Activated CD8-positive, alpha-beta memory T cell treated with anti-CD3 and anti-CD28 coated beads, Interleukin-2, amount 10 ng/mL, durations not matched to agents 7 days and 5 days (primary cell): ENCODE measurements at regions not wholly inside any gene's neighbourhood (a gene's known extent, or its start where the extent isn't known, plus 50 kb on each side); places are given as distances from the start of the nearest gene placed in this dataset.
"Not testable (repeated sequence)": the region's sequence is repeated elsewhere in the genome, so short reads cannot be mapped to it uniquely, and the experiment has no call there.

Source experiments
- ATAC-seq: fragments of 150-1000 bp; cut with Tn5 transposase; one replicate; pipeline ENCODE4 v1.10.0; 2021; ENCODE audit warnings: moderate library complexity
- CTCF ChIA-PET: fragments of 350-600 bp; sonication (Branson Sonifier 250); formaldehyde crosslinking; loops from one replicate; lab custom pipeline; 2021; ENCODE audit warnings: antibody characterized with exemption; lab: Charles Lee
- DNase-seq: peaks from one replicate; pipeline ENCODE4 v3.0.0-alpha.2; 2020
- H3K27ac Mint-ChIP-seq: one replicate; pipeline ENCODE4 v1.8.0; 2021; ENCODE audit warnings: mild to moderate bottlenecking, mixed read lengths
- H3K27me3 Mint-ChIP-seq: one replicate; pipeline ENCODE4 v1.8.0; 2021; ENCODE audit warnings: mixed read lengths
- H3K36me3 Mint-ChIP-seq: one replicate; pipeline ENCODE4 v1.8.0; 2021; ENCODE audit warnings: mild to moderate bottlenecking, mixed read lengths
- H3K4me1 Mint-ChIP-seq: one replicate; pipeline ENCODE4 v1.8.0; 2021; ENCODE audit warnings: mixed read lengths
- H3K4me3 Mint-ChIP-seq: one replicate; pipeline ENCODE4 v1.8.0; 2021; ENCODE audit warnings: mild to moderate bottlenecking, moderate library complexity, mixed read lengths
- H3K9me3 Mint-ChIP-seq: one replicate; pipeline ENCODE4 v1.8.0; 2022; ENCODE audit warnings: low read depth, mixed read lengths

GRCh38 chrY:13627323-13627722 lies 76.4 kb upstream of the TMSB4Y start:
- DNase-seq, H3K4me1 Mint-ChIP-seq, H3K9me3 Mint-ChIP-seq, H3K4me3 Mint-ChIP-seq, CTCF ChIA-PET, H3K27ac Mint-ChIP-seq, H3K27me3 Mint-ChIP-seq, H3K36me3 Mint-ChIP-seq, ATAC-seq: not testable (repeated sequence)

- no peaks in the 10 kb centered on the region for H3K27me3 Mint-ChIP-seq
- H3K9me3 Mint-ChIP-seq: no peaks in the 10 kb centered on the region
- ATAC-seq: no peak
- H3K27ac Mint-ChIP-seq: no peak overlapping the region
- no peaks in the 10 kb centered on the region for H3K36me3 Mint-ChIP-seq
- CTCF ChIA-PET: no interaction called here
- H3K4me3 Mint-ChIP-seq: no peak overlapping the region
- H3K4me1 Mint-ChIP-seq: no peaks in the 10 kb centered on the region
- DNase-seq: no peak
Observed at GRCh38 chrY:13615943-13616304, 87.8 kb upstream of the TMSB4Y start.

- DNase-seq: no peak
- no peaks in the 10 kb centered on the region for H3K36me3 Mint-ChIP-seq
- CTCF ChIA-PET: no interaction called here
- H3K4me3 Mint-ChIP-seq: no peak overlapping the region
- ATAC-seq: no peak
- no peaks in the 10 kb centered on the region for H3K27me3 Mint-ChIP-seq
- no peaks in the 10 kb centered on the region for H3K4me1 Mint-ChIP-seq
- H3K27ac Mint-ChIP-seq: no peak overlapping the region
- H3K9me3 Mint-ChIP-seq: no peaks in the 10 kb centered on the region
Observed at GRCh38 chrY:13615301-13615942, 88.3 kb upstream of the TMSB4Y start.

GRCh38 chrY:13612916-13613315 lies 90.8 kb upstream of the TMSB4Y start:
- Mint-ChIP-seq H3K4me1 (no peaks in the 10 kb centered on the region), H3K9me3 (no peaks in the 10 kb centered on the region), H3K4me3 (no peak overlapping the region), H3K27me3 (no peaks in the 10 kb centered on the region), H3K27ac (no peak overlapping the region), H3K36me3 (no peaks in the 10 kb centered on the region)
- DNase-seq (no peak), ATAC-seq (no peak)
- CTCF ChIA-PET: no interaction called here

DNA sequence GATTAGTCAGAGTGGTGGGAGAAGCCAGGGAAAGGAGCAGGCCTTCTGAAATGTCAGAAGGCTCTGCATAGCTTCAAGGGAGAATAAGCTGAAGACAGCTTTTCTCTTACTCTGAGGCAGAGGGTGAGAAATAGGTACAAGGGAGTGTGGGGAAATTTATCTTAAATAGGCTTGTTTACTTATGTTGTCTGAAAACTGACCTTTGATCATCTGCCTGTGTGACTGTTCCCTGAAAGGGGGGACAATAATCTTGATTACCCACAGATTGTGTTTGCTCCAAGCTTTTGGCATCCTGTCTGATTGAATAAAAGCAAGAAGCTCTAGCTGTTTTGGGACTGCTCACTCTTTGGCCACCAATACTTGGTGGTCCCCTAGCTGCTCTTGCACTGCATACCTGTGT lies 91.7 kb upstream of the TMSB4Y start:
- Mint-ChIP-seq H3K4me1 (no peaks in the 10 kb centered on the region), H3K36me3 (no peaks in the 10 kb centered on the region), H3K27ac (no peak overlapping the region), H3K9me3 (no peaks in the 10 kb centered on the region), H3K27me3 (no peaks in the 10 kb centered on the region), H3K4me3 (no peak overlapping the region)
- no peak for ATAC-seq
- CTCF ChIA-PET: no interaction called here
- no peak for DNase-seq

DNA sequence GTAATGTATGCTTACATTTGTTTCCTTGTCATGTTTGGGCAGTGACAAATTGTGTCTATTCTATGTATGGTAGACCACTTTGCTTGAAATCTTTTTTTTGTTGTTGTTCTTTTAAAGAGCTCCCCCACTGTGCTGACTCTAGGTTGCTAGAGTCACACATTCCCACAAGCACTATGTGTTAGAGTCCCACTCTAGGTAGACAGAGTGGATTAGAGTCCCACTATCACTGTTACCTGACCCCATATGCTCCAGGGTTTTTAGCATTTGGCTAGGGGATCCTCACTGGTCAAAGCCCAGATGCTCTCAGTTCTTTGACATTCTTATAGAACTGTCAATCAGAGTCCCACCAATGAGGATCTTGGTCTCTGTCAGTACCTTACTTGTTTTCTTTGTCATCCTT lies 111.2 kb upstream of the TMSB4Y start:
- no peaks in the 10 kb centered on the region for H3K36me3 Mint-ChIP-seq
- CTCF ChIA-PET: interaction anchor here (0.5 kb wide), 1 partner anchor 27 kb away, joined by 5 read pairs; no protein-coding TSS in a partner anchor
- no peak overlapping the region for H3K4me3 Mint-ChIP-seq
- H3K4me1 Mint-ChIP-seq: no peaks in the 10 kb centered on the region
- H3K27ac Mint-ChIP-seq: no peak overlapping the region
- DNase-seq (no peak), ATAC-seq (no peak)
- H3K9me3 Mint-ChIP-seq: no peaks in the 10 kb centered on the region
- no peaks in the 10 kb centered on the region for H3K27me3 Mint-ChIP-seq

DNA sequence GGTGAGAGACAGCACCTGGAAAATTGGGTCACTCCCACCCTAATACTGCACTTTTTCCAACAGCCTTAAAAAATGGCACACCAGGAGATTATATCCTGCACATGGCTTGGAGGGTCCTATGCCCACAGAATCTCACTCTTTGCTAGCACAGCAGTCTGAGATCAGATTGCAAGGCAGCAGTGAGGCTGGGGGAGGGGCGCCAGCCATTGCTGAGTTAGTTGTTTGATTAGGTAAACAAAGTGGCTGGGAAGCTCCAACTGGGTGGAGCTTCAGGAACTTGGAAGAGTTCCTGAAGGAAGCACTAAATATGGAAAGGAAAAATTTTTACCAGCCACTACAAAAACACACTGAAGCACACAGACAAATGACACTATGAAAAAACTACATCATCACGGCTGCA lies 91.1 kb upstream of the UTY start:
- ATAC-seq, H3K4me3 Mint-ChIP-seq, H3K9me3 Mint-ChIP-seq, CTCF ChIA-PET, H3K4me1 Mint-ChIP-seq, H3K27me3 Mint-ChIP-seq, H3K27ac Mint-ChIP-seq, DNase-seq, H3K36me3 Mint-ChIP-seq: not testable (repeated sequence)

- H3K4me3 Mint-ChIP-seq: no peak overlapping the region
- CTCF ChIA-PET: no interaction called here
- H3K9me3 Mint-ChIP-seq: no peaks in the 10 kb centered on the region
- no peaks in the 10 kb centered on the region for H3K4me1 Mint-ChIP-seq
- ATAC-seq (no peak), DNase-seq (no peak)
- H3K27me3 Mint-ChIP-seq: no peaks in the 10 kb centered on the region
- no peaks in the 10 kb centered on the region for H3K36me3 Mint-ChIP-seq
- H3K27ac Mint-ChIP-seq: no peak overlapping the region
Observed at GRCh38 chrY:13567186-13567585, 87.4 kb upstream of the UTY start.

DNA sequence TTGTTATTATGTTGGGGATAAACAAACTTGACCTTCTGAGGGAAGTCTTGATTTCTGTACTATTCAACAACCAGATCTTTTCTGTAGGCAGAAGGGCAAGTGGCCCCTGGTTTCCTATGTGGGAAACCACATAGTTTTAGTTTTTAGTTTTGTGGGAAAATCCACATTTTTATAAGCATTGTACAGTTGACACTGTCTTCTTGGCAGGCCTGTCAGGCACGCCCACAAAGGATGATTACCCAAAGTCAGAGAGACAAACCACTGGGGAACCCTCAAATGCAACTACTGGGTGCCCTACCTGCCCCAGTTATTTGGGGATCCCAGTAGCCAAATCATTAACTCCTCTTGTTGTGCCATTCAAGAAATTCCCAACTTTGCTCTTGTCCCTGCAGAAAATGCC lies 75.1 kb upstream of the UTY start:
- no peak for ATAC-seq
- CTCF ChIA-PET: no interaction called here
- H3K36me3 Mint-ChIP-seq: no peaks in the 10 kb centered on the region
- DNase-seq: no peak
- peaks cover 12% of the 10 kb centered on the region for H3K4me1 Mint-ChIP-seq
- no peaks in the 10 kb centered on the region for H3K27me3 Mint-ChIP-seq
- H3K9me3 Mint-ChIP-seq: no peaks in the 10 kb centered on the region
- no peak overlapping the region for H3K27ac Mint-ChIP-seq
- H3K4me3 Mint-ChIP-seq: no peak overlapping the region

- CTCF ChIA-PET: no interaction called here
- Mint-ChIP-seq H3K27ac (peak overlapping the region; percentile 62), H3K4me3 (peak overlapping the region; percentile 38)
Observed at GRCh38 chrY:13552393-13553116, 72.7 kb upstream of the UTY start.

DNA sequence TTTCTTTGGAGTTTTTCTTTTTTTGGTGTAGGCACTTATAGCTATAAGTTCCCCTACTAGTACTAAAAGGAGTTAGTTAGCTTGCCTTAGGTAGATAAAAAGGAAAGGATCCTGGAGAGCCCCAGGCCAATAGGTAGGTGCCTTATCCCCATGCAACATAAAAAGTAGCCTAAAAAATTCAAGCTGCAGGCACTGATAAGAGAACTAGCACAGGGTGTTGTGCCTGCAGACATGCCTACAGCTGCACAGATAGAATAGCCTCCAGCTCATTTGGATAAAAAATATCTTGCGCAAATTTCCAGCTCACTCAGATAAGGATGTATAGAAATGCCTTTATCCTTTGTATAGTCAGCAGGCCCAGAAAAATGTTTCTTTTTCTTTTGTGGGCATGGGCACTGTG lies 71.4 kb upstream of the UTY start:
- no peaks in the 10 kb centered on the region for H3K9me3 Mint-ChIP-seq
- ATAC-seq (no peak), DNase-seq (no peak)
- H3K4me1 Mint-ChIP-seq: peaks cover 12% of the 10 kb centered on the region
- H3K27me3 Mint-ChIP-seq: no peaks in the 10 kb centered on the region
- H3K27ac Mint-ChIP-seq: no peak overlapping the region
- H3K36me3 Mint-ChIP-seq: no peaks in the 10 kb centered on the region
- CTCF ChIA-PET: no interaction called here
- no peak overlapping the region for H3K4me3 Mint-ChIP-seq

More at GRCh38 chrY:13552393-13553116, 72.7 kb upstream of the UTY start:
- no peak for ATAC-seq
- no peaks in the 10 kb centered on the region for H3K36me3 Mint-ChIP-seq
- DNase-seq: no peak
- H3K9me3 Mint-ChIP-seq: no peaks in the 10 kb centered on the region
- peaks cover 12% of the 10 kb centered on the region for H3K4me1 Mint-ChIP-seq
- no peaks in the 10 kb centered on the region for H3K27me3 Mint-ChIP-seq

DNA sequence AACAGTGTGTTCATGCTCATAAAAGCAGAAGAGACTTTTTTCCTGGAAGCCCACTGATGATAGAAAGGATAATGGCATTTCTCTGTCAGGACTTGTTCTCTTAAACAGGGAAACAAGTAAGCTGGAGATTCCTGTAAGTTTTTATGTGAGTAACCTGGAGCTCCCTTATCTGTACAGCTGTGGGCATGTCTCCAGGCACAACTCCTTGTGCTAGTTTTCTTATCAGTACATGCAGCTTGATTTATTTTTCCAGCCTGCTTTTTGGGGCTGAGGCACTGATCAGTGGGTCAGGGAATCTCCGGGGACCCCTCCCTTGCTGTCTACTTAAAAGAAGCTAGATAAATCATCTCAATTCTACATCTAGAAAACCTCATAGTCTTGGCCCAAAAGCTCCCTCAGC lies 64.7 kb upstream of the UTY start:
- Mint-ChIP-seq H3K36me3 (no peaks in the 10 kb centered on the region), H3K27ac (no peak overlapping the region), H3K27me3 (no peaks in the 10 kb centered on the region), H3K4me1 (no peaks in the 10 kb centered on the region), H3K4me3 (no peak overlapping the region), H3K9me3 (no peaks in the 10 kb centered on the region)
- CTCF ChIA-PET: no interaction called here
- ATAC-seq (no peak), DNase-seq (no peak)

- H3K27ac Mint-ChIP-seq: no peak overlapping the region
- H3K4me3 Mint-ChIP-seq: no peak overlapping the region
- H3K36me3 Mint-ChIP-seq: no peaks in the 10 kb centered on the region
- no peak for DNase-seq
- no peaks in the 10 kb centered on the region for H3K4me1 Mint-ChIP-seq
- H3K27me3 Mint-ChIP-seq: peaks cover 8% of the 10 kb centered on the region
- ATAC-seq: no peak
- no peaks in the 10 kb centered on the region for H3K9me3 Mint-ChIP-seq
- CTCF ChIA-PET: no interaction called here
Observed at GRCh38 chrY:13537919-13538318, 58.1 kb upstream of the UTY start.
